GM12878 (cell line): ENCODE measurements at regions not wholly inside any gene's neighbourhood (a gene's known extent, or its start where the extent isn't known, plus 50 kb on each side); places are given as distances from the start of the nearest gene placed in this dataset.

Experiments used
- CHD1 ChIP-seq: IDR thresholded peaks from 2 replicates; pipeline ENCODE4 v1.6.1; 2012; ENCODE audit warnings: low read depth, low read length, improper control_type of control experiment
- ETV6 ChIP-seq, 2 experiments: fragments of 450-650 bp in 1 of 2; IDR thresholded peaks in 1 of 2; conservative IDR thresholded peaks in 1 of 2; 2 replicates each; pipeline ENCODE4 v1.6.1; 2014; ENCODE audit warnings: antibody characterized with exemption in 1 of 2, borderline replicate concordance in 1 of 2, low read depth in 1 of 2, mild to moderate bottlenecking in 1 of 2, moderate library complexity in 1 of 2
- NFYB ChIP-seq: IDR thresholded peaks from 2 replicates; pipeline ENCODE4 v1.6.1; 2011; ENCODE audit warnings: low read depth, mild to moderate bottlenecking, low read length, improper control_type of control experiment, moderate library complexity; ENCODE audit not compliant: insufficient read depth
- TARDBP ChIP-seq: IDR thresholded peaks from 2 replicates; pipeline ENCODE4 v1.6.1; 2016; ENCODE audit warnings: borderline replicate concordance
- ZNF207 ChIP-seq: fragments of 450-650 bp; IDR thresholded peaks from 2 replicates; pipeline ENCODE4 v1.6.1; 2014; ENCODE audit warnings: antibody characterized with exemption, mild to moderate bottlenecking, borderline replicate concordance
- ZZZ3 ChIP-seq: IDR thresholded peaks from 2 replicates; pipeline ENCODE4 v1.6.1; 2011; ENCODE audit warnings: low read depth; ENCODE audit not compliant: control insufficient read depth, insufficient read length
- TF ChIP-seq, protein P1 (sequence below): IDR thresholded peaks from 2 replicates; pipeline ENCODE4 v1.6.1; 2011; ENCODE audit warnings: borderline replicate concordance, low read depth, mild to moderate bottlenecking, moderate library complexity, low read length; ENCODE audit not compliant: insufficient read depth, poor library complexity, severe bottlenecking
- TF ChIP-seq, protein P2 (sequence below): fragments of 450-650 bp; formaldehyde crosslinking; IDR thresholded peaks from 2 replicates; pipeline ENCODE4 v1.5.0; 2022; ENCODE audit warnings: mild to moderate bottlenecking, missing genetic modification characterization
- TF ChIP-seq, protein P3 (sequence below): IDR thresholded peaks from 2 replicates; pipeline ENCODE4 v1.6.1; 2012; ENCODE audit warnings: low read length, inconsistent platforms
- TF ChIP-seq, protein P4 (sequence below): IDR thresholded peaks from 2 replicates; pipeline ENCODE4 v1.6.1; 2012; ENCODE audit warnings: mild to moderate bottlenecking, low read depth, low read length
- TF ChIP-seq, protein P5 (sequence below): IDR thresholded peaks from 2 replicates; pipeline ENCODE4 v1.6.1; 2012; ENCODE audit warnings: low read depth, low read length, improper control_type of control experiment

DNA sequence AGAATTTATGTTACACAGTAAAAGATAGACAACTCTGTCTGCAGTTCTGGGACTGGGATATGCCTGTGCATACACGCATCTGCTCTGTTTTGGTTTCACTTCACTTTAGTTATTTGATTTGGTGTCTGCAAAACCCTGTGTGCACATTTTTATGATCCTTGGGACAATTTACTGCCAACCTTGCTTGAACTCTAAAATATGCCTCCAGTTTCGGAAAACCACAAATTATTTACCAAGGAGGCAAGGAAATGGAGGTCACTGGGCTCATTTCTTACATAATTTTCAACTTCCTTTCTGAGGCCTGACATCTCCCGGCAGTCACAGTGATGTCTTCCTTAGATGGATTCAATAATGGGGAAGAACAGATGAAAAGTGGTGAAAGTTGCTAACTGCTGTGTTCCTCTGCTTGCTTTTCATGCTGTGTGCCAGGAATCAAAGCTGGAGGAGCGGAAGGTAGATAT lies 61.2 kb upstream of the TAF11L2 start (continued):
- TF ChIP-seq, protein P1, sequence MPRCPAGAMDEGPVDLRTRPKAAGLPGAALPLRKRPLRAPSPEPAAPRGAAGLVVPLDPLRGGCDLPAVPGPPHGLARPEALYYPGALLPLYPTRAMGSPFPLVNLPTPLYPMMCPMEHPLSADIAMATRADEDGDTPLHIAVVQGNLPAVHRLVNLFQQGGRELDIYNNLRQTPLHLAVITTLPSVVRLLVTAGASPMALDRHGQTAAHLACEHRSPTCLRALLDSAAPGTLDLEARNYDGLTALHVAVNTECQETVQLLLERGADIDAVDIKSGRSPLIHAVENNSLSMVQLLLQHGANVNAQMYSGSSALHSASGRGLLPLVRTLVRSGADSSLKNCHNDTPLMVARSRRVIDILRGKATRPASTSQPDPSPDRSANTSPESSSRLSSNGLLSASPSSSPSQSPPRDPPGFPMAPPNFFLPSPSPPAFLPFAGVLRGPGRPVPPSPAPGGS, result no peak
- TF ChIP-seq, protein P2, sequence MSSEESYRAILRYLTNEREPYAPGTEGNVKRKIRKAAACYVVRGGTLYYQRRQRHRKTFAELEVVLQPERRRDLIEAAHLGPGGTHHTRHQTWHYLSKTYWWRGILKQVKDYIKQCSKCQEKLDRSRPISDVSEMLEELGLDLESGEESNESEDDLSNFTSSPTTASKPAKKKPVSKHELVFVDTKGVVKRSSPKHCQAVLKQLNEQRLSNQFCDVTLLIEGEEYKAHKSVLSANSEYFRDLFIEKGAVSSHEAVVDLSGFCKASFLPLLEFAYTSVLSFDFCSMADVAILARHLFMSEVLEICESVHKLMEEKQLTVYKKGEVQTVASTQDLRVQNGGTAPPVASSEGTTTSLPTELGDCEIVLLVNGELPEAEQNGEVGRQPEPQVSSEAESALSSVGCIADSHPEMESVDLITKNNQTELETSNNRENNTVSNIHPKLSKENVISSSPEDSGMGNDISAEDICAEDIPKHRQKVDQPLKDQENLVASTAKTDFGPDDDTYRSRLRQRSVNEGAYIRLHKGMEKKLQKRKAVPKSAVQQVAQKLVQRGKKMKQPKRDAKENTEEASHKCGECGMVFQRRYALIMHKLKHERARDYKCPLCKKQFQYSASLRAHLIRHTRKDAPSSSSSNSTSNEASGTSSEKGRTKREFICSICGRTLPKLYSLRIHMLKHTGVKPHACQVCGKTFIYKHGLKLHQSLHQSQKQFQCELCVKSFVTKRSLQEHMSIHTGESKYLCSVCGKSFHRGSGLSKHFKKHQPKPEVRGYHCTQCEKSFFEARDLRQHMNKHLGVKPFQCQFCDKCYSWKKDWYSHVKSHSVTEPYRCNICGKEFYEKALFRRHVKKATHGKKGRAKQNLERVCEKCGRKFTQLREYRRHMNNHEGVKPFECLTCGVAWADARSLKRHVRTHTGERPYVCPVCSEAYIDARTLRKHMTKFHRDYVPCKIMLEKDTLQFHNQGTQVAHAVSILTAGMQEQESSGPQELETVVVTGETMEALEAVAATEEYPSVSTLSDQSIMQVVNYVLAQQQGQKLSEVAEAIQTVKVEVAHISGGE, result no peak
- TF ChIP-seq, protein P3, sequence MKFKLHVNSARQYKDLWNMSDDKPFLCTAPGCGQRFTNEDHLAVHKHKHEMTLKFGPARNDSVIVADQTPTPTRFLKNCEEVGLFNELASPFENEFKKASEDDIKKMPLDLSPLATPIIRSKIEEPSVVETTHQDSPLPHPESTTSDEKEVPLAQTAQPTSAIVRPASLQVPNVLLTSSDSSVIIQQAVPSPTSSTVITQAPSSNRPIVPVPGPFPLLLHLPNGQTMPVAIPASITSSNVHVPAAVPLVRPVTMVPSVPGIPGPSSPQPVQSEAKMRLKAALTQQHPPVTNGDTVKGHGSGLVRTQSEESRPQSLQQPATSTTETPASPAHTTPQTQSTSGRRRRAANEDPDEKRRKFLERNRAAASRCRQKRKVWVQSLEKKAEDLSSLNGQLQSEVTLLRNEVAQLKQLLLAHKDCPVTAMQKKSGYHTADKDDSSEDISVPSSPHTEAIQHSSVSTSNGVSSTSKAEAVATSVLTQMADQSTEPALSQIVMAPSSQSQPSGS, result no peak
- TF ChIP-seq NFYB (no peak), TARDBP (no peak), ZZZ3 (no peak), CHD1 (no peak), ETV6 (conservative IDR thresholded peaks at IDR 0.05 in 1 of 2, IDR thresholded peaks at IDR 0.05 in 1 of 2; ENCODE audit: borderline replicate concordance in 1 of 2, low read depth in 1 of 2) (0 out of 4 replicates have a peak, but pooled peaks of 1 of the 2 experiments have one; percentile 25), ZNF207 (no peak)
- TF ChIP-seq, protein P4, sequence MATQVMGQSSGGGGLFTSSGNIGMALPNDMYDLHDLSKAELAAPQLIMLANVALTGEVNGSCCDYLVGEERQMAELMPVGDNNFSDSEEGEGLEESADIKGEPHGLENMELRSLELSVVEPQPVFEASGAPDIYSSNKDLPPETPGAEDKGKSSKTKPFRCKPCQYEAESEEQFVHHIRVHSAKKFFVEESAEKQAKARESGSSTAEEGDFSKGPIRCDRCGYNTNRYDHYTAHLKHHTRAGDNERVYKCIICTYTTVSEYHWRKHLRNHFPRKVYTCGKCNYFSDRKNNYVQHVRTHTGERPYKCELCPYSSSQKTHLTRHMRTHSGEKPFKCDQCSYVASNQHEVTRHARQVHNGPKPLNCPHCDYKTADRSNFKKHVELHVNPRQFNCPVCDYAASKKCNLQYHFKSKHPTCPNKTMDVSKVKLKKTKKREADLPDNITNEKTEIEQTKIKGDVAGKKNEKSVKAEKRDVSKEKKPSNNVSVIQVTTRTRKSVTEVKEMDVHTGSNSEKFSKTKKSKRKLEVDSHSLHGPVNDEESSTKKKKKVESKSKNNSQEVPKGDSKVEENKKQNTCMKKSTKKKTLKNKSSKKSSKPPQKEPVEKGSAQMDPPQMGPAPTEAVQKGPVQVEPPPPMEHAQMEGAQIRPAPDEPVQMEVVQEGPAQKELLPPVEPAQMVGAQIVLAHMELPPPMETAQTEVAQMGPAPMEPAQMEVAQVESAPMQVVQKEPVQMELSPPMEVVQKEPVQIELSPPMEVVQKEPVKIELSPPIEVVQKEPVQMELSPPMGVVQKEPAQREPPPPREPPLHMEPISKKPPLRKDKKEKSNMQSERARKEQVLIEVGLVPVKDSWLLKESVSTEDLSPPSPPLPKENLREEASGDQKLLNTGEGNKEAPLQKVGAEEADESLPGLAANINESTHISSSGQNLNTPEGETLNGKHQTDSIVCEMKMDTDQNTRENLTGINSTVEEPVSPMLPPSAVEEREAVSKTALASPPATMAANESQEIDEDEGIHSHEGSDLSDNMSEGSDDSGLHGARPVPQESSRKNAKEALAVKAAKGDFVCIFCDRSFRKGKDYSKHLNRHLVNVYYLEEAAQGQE, result no peak
- TF ChIP-seq, protein P5, sequence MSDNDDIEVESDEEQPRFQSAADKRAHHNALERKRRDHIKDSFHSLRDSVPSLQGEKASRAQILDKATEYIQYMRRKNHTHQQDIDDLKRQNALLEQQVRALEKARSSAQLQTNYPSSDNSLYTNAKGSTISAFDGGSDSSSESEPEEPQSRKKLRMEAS, result no peak
